ENCODE measurements at regions not wholly inside any gene's neighbourhood (a gene's known extent, or its start where the extent isn't known, plus 50 kb on each side); places are given as distances from the start of the nearest gene placed in this dataset.
"Not testable (repeated sequence)": the region's sequence is repeated elsewhere in the genome, so short reads cannot be mapped to it uniquely, and the experiment has no call there.

DNA sequence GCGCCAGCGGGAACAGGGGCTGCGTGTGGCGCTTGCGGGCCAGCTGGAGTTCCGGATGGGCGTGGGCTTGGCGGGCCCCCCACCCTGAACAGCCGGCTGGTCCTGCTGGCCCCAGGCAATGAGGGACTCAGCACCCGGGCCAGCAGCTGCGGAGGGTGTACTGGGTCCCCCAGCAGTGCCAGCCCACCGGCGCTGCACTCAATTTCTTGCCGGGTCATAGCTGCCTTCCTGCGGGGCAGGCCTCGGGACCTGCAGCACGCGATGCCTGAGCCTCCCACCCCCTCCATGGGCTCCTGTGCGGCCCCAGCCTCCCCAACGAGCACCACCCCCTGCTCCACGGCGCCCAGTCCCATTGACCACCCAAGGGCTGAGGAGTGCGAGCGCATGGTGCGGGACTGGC is 855.2 kb upstream of the IGFBP7 start:
- not testable (repeated sequence) for H3K79me1 ChIP-seq (ENCODE audit: low read length); H3K18ac ChIP-seq (ENCODE audit: low read length); H3K36me3 ChIP-seq (ENCODE audit: control insufficient read depth, insufficient read depth, low read length); H2BK120ac ChIP-seq (ENCODE audit: low read depth, low read length); H3K4me1 ChIP-seq (ENCODE audit: control insufficient read depth, low read depth, low read length); H3K4me3 ChIP-seq (ENCODE audit: low read length); H3K27me3 ChIP-seq (ENCODE audit: insufficient read depth, low read length, poor library complexity); H3K79me2 ChIP-seq (ENCODE audit: control insufficient read depth, insufficient read depth, low read length); H4K8ac ChIP-seq (ENCODE audit: low read depth, low read length); H3K27ac ChIP-seq (ENCODE audit: low read depth, low read length); H2BK15ac ChIP-seq (replicated peaks; ENCODE audit: low read depth); H3K4me2 ChIP-seq (ENCODE audit: low read length); H3K9ac ChIP-seq (ENCODE audit: low read length); H2BK5ac ChIP-seq (ENCODE audit: low read length); DNase-seq; H3K23ac ChIP-seq (ENCODE audit: low read length); H4K5ac ChIP-seq (ENCODE audit: low read length); H3K4ac ChIP-seq (ENCODE audit: low read depth, low read length); H3K56ac ChIP-seq (ENCODE audit: low read length); H2AK5ac ChIP-seq (ENCODE audit: low read length)
- WGBS (ENCODE audit: extremely low coverage, insufficient coverage, low lambda C conversion rate): no CpG with 5 or more reads among the region's 25 CpGs

DNA sequence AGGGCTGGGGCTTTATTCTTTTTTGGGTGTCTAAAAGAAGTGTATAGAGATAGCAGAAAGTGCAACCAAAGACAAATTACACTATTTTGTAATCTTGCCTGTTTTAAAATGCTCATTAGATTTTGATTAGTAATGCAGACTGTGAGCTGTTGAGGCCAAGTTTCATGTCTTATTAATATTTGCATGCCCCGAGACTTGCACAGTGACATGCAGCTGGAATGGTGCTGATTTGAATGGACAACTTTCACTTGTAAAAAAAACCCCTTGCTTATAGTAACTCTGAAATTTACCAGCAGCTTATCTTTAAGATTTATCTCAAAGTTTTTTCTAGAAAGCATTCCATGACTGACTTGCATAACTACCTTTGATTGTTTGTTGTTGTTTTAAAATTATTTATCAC is 835.1 kb upstream of the IGFBP7 start:
- WGBS (ENCODE audit: extremely low coverage, insufficient coverage, low lambda C conversion rate): no CpG with 5 or more reads among the region's 1 CpG
- H2AK5ac ChIP-seq (ENCODE audit: low read length): no peak overlapping the region
- H2BK120ac ChIP-seq (ENCODE audit: low read depth, low read length): no peak overlapping the region
- no peak overlapping the region for H3K9ac ChIP-seq (ENCODE audit: low read length)
- H3K79me1 ChIP-seq (ENCODE audit: low read length): no peaks in the 10 kb centered on the region
- H3K4me1 ChIP-seq (ENCODE audit: control insufficient read depth, low read depth, low read length): no peaks in the 10 kb centered on the region
- H3K27me3 ChIP-seq (ENCODE audit: insufficient read depth, low read length, poor library complexity): no peaks in the 10 kb centered on the region
- no peak overlapping the region for H3K27ac ChIP-seq (ENCODE audit: low read depth, low read length)
- H3K36me3 ChIP-seq (ENCODE audit: control insufficient read depth, insufficient read depth, low read length): no peaks in the 10 kb centered on the region
- no peak overlapping the region for H3K4me2 ChIP-seq (ENCODE audit: low read length)
- no peak for DNase-seq
- no peak overlapping the region for H3K4me3 ChIP-seq (ENCODE audit: low read length)
- no peak overlapping the region for H2BK15ac ChIP-seq (replicated peaks; ENCODE audit: low read depth)
- no peak overlapping the region for H4K8ac ChIP-seq (ENCODE audit: low read depth, low read length)
- H2BK5ac ChIP-seq (ENCODE audit: low read length): no peak overlapping the region
- no peak overlapping the region for H4K5ac ChIP-seq (ENCODE audit: low read length)
- H3K79me2 ChIP-seq (ENCODE audit: control insufficient read depth, insufficient read depth, low read length): no peaks in the 10 kb centered on the region
- H3K56ac ChIP-seq (ENCODE audit: low read length): no peak overlapping the region
- H3K4ac ChIP-seq (ENCODE audit: low read depth, low read length): no peak overlapping the region
- H3K23ac ChIP-seq (ENCODE audit: low read length): no peak overlapping the region
- H3K18ac ChIP-seq (ENCODE audit: low read length): no peak overlapping the region

DNA sequence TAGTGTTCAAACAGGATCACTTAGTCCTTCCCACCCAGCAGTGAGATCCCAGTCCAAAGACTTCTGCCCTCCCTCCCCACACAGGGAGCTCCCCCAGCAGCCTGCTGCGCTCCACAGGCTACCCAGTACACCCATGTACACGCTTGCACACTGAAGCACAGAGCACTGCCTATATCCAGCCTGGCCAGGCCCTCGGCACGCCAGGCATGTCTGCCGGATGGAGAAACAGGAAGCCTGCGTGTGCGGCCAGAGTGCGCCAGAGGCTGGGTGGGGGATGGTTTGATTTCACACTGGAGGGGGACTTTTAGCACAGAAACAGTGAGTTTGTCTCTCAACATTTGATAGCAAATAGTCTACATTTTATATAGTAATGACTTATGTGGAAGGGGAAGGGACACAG is 833.5 kb upstream of the IGFBP7 start:
- H4K8ac ChIP-seq (ENCODE audit: low read depth, low read length): no peak overlapping the region
- H3K4me3 ChIP-seq (ENCODE audit: low read length): no peak overlapping the region
- no peak overlapping the region for H3K18ac ChIP-seq (ENCODE audit: low read length)
- H3K4me2 ChIP-seq (ENCODE audit: low read length): no peak overlapping the region
- no peak for DNase-seq
- H3K9ac ChIP-seq (ENCODE audit: low read length): no peak overlapping the region
- no peak overlapping the region for H2BK5ac ChIP-seq (ENCODE audit: low read length)
- no peak overlapping the region for H2BK120ac ChIP-seq (ENCODE audit: low read depth, low read length)
- no peak overlapping the region for H3K4ac ChIP-seq (ENCODE audit: low read depth, low read length)
- H3K27me3 ChIP-seq (ENCODE audit: insufficient read depth, low read length, poor library complexity): no peaks in the 10 kb centered on the region
- H3K27ac ChIP-seq (ENCODE audit: low read depth, low read length): no peak overlapping the region
- H3K79me1 ChIP-seq (ENCODE audit: low read length): no peaks in the 10 kb centered on the region
- H3K36me3 ChIP-seq (ENCODE audit: control insufficient read depth, insufficient read depth, low read length): no peaks in the 10 kb centered on the region
- H3K56ac ChIP-seq (ENCODE audit: low read length): no peak overlapping the region
- no CpG with 5 or more reads among the region's 8 CpGs for WGBS (ENCODE audit: extremely low coverage, insufficient coverage, low lambda C conversion rate)
- H2BK15ac ChIP-seq (replicated peaks; ENCODE audit: low read depth): no peak overlapping the region
- H4K5ac ChIP-seq (ENCODE audit: low read length): no peak overlapping the region
- no peak overlapping the region for H3K23ac ChIP-seq (ENCODE audit: low read length)
- no peaks in the 10 kb centered on the region for H3K4me1 ChIP-seq (ENCODE audit: control insufficient read depth, low read depth, low read length)
- no peaks in the 10 kb centered on the region for H3K79me2 ChIP-seq (ENCODE audit: control insufficient read depth, insufficient read depth, low read length)
- no peak overlapping the region for H2AK5ac ChIP-seq (ENCODE audit: low read length)

DNA sequence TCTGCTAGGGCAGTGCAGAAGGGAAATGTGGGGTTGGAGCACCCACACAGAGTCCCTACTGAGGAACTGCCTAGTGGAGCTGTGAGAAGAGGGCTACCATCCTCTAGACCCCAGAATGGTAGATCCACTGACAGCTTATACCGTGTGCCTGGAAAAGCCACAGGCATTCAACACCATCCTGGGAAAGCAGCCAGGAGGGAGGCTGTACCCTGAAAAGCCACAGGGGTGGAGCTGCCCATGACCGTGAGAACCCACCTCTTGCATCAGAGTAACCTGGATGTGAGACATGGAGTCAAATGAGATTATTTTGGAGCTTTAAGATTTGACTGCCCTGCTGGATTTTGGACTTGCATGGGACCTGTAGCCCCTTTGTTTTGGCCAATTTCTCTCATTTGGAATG is 827.1 kb upstream of the IGFBP7 start:
- WGBS (ENCODE audit: extremely low coverage, insufficient coverage, low lambda C conversion rate): no CpG with 5 or more reads among the region's 2 CpGs
- not testable (repeated sequence) for H2BK5ac ChIP-seq (ENCODE audit: low read length); H3K4me1 ChIP-seq (ENCODE audit: control insufficient read depth, low read depth, low read length); H4K5ac ChIP-seq (ENCODE audit: low read length); H3K4me2 ChIP-seq (ENCODE audit: low read length); H3K56ac ChIP-seq (ENCODE audit: low read length); H3K4me3 ChIP-seq (ENCODE audit: low read length); H4K8ac ChIP-seq (ENCODE audit: low read depth, low read length); H3K79me1 ChIP-seq (ENCODE audit: low read length); H3K18ac ChIP-seq (ENCODE audit: low read length); H3K4ac ChIP-seq (ENCODE audit: low read depth, low read length); H2AK5ac ChIP-seq (ENCODE audit: low read length); H3K79me2 ChIP-seq (ENCODE audit: control insufficient read depth, insufficient read depth, low read length); H3K36me3 ChIP-seq (ENCODE audit: control insufficient read depth, insufficient read depth, low read length); H3K9ac ChIP-seq (ENCODE audit: low read length); H2BK120ac ChIP-seq (ENCODE audit: low read depth, low read length); H3K27me3 ChIP-seq (ENCODE audit: insufficient read depth, low read length, poor library complexity); H3K23ac ChIP-seq (ENCODE audit: low read length); DNase-seq; H3K27ac ChIP-seq (ENCODE audit: low read depth, low read length); H2BK15ac ChIP-seq (replicated peaks; ENCODE audit: low read depth)

DNA sequence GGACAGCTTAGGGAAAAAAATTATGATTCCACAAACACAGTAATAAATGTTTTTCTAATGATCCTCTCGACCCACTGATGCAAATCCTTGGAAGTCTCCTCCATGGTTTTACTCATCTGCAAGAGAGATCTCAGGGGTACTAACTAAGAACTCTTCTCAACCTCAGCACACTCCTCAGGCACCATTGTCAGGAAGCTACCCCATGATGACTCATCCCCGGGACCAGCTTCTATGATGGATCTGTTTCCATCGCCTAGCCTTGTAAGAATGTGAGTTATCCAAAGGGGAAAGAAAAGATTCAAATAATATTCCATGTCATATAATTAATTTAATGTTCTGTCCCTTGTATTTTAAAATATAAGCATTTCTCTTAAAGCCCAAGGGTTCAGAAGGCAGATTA is 816.1 kb upstream of the IGFBP7 start:
- H3K18ac ChIP-seq (ENCODE audit: low read length): no peak overlapping the region
- H4K5ac ChIP-seq (ENCODE audit: low read length): no peak overlapping the region
- WGBS (ENCODE audit: extremely low coverage, insufficient coverage, low lambda C conversion rate): no CpG with 5 or more reads among the region's 3 CpGs
- H4K8ac ChIP-seq (ENCODE audit: low read depth, low read length): no peak overlapping the region
- no peaks in the 10 kb centered on the region for H3K36me3 ChIP-seq (ENCODE audit: control insufficient read depth, insufficient read depth, low read length)
- no peak overlapping the region for H2BK5ac ChIP-seq (ENCODE audit: low read length)
- H3K27me3 ChIP-seq (ENCODE audit: insufficient read depth, low read length, poor library complexity): no peaks in the 10 kb centered on the region
- H2BK120ac ChIP-seq (ENCODE audit: low read depth, low read length): no peak overlapping the region
- no peak overlapping the region for H3K4me3 ChIP-seq (ENCODE audit: low read length)
- H3K79me1 ChIP-seq (ENCODE audit: low read length): no peaks in the 10 kb centered on the region
- H3K23ac ChIP-seq (ENCODE audit: low read length): no peak overlapping the region
- H2AK5ac ChIP-seq (ENCODE audit: low read length): no peak overlapping the region
- no peak overlapping the region for H3K56ac ChIP-seq (ENCODE audit: low read length)
- no peak overlapping the region for H2BK15ac ChIP-seq (replicated peaks; ENCODE audit: low read depth)
- peak; percentile 75 for DNase-seq
- no peak overlapping the region for H3K9ac ChIP-seq (ENCODE audit: low read length)
- no peaks in the 10 kb centered on the region for H3K79me2 ChIP-seq (ENCODE audit: control insufficient read depth, insufficient read depth, low read length)
- H3K27ac ChIP-seq (ENCODE audit: low read depth, low read length): no peak overlapping the region
- H3K4me1 ChIP-seq (ENCODE audit: control insufficient read depth, low read depth, low read length): no peaks in the 10 kb centered on the region
- no peak overlapping the region for H3K4me2 ChIP-seq (ENCODE audit: low read length)
- no peak overlapping the region for H3K4ac ChIP-seq (ENCODE audit: low read depth, low read length)

DNA sequence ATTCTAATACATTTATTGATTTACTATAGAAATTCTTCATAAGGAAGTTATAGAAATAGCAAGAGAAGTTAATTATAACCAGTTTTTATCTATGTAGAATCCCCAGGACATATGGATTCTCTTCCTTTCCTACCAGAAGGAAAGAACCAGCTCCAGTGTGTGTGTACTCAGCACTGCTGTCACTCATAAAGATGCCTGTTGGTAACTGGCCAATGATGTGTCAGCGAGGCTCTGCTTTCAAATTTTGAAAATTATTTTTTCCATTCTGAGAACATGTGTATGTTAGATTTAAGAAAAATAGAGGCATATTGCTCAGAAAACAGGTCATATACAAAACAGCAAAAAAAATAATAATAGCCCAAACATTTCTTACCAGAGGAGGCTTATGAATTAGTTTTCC is 814.8 kb upstream of the IGFBP7 start:
- Histone ChIP-seq H4K5ac (ENCODE audit: low read length) (no peak overlapping the region), H2BK5ac (ENCODE audit: low read length) (no peak overlapping the region), H3K36me3 (ENCODE audit: control insufficient read depth, insufficient read depth, low read length) (no peaks in the 10 kb centered on the region), H3K79me1 (ENCODE audit: low read length) (no peaks in the 10 kb centered on the region), H3K27ac (ENCODE audit: low read depth, low read length) (no peak overlapping the region), H3K27me3 (ENCODE audit: insufficient read depth, low read length, poor library complexity) (no peaks in the 10 kb centered on the region), H4K8ac (ENCODE audit: low read depth, low read length) (no peak overlapping the region), H3K9ac (ENCODE audit: low read length) (no peak overlapping the region), H3K4me3 (ENCODE audit: low read length) (no peak overlapping the region), H2BK120ac (ENCODE audit: low read depth, low read length) (no peak overlapping the region), H2BK15ac (replicated peaks; ENCODE audit: low read depth) (no peak overlapping the region), H2AK5ac (ENCODE audit: low read length) (no peak overlapping the region), H3K18ac (ENCODE audit: low read length) (no peak overlapping the region), H3K4me2 (ENCODE audit: low read length) (no peak overlapping the region), H3K4me1 (ENCODE audit: control insufficient read depth, low read depth, low read length) (no peaks in the 10 kb centered on the region), H3K23ac (ENCODE audit: low read length) (no peak overlapping the region), H3K4ac (ENCODE audit: low read depth, low read length) (no peak overlapping the region), H3K79me2 (ENCODE audit: control insufficient read depth, insufficient read depth, low read length) (no peaks in the 10 kb centered on the region), H3K56ac (ENCODE audit: low read length) (no peak overlapping the region)
- no peak for DNase-seq
- no CpG with 5 or more reads among the region's 1 CpG for WGBS (ENCODE audit: extremely low coverage, insufficient coverage, low lambda C conversion rate)

All from mesendoderm (in vitro differentiated cells).